ENCODE measurements at regions not wholly inside any gene's neighbourhood (a gene's known extent, or its start where the extent isn't known, plus 50 kb on each side); places are given as distances from the start of the nearest gene placed in this dataset.

GRCh38 chr7:35519971-35520809 lies 174.7 kb downstream of the HERPUD2 start:
- no peaks in the 10 kb centered on the region for H3K79me2 ChIP-seq (ENCODE audit: control insufficient read depth, insufficient read depth, low read length)
- no peak overlapping the region for H3K27ac ChIP-seq (ENCODE audit: insufficient read depth, low read depth, low read length)
- intact Hi-C loops (cut with micrococcal nuclease) (loop anchor here (1.0 to 5.0 kb wide), 3 partner anchors 95 to 447 kb away; no protein-coding TSS in a partner anchor), dilution Hi-C loops (cut with MboI; ENCODE audit: extremely low pct_ligation_motif_present, low sequenced_read_pairs) (no loop called here)
- H3K9ac ChIP-seq (replicated peaks; ENCODE audit: extremely low read depth, insufficient read depth, low read length) = no peak overlapping the region
- no peaks in the 10 kb centered on the region for H3K36me3 ChIP-seq (ENCODE audit: control insufficient read depth in 2 of 2, extremely low read depth in 1 of 2, insufficient read depth in 2 of 2, low read length in 2 of 2)
- H2AFZ ChIP-seq (ENCODE audit: low read depth, low read length) = no peak overlapping the region
- no peaks in the 10 kb centered on the region for H3K4me1 ChIP-seq (ENCODE audit: control insufficient read depth, extremely low read depth, insufficient read depth, low read length)
- FAIRE-seq (peak; percentile 75), DNase-seq (ENCODE audit: low read depth, low spot score) (peak; percentile 46)
- ChIA-PET POLR2A (no interaction called here), CTCF (interaction anchor here (0.5 to 1.7 kb wide), 26 partner anchors 9 to 1429 kb away, joined by 3 to 28 read pairs (median 4); no protein-coding TSS in a partner anchor)
- peaks cover 4 to 15% of the 10 kb centered on the region in 2 experiments for H3K27me3 ChIP-seq (ENCODE audit: control insufficient read depth in 2 of 2, insufficient read depth in 2 of 2, low read length in 2 of 2)
- no TSS peak for BruUV-seq (replicated peaks)
- H3K9me1 ChIP-seq (replicated peaks; ENCODE audit: control insufficient read depth, extremely low read depth, insufficient read depth, low read length) = no peaks in the 10 kb centered on the region
- H4K20me1 ChIP-seq (replicated peaks; ENCODE audit: control insufficient read depth, extremely low read depth, insufficient read depth, low read length) = no peaks in the 10 kb centered on the region
- no peak overlapping the region for H3K4me3 ChIP-seq (replicated peaks in 1 of 3; ENCODE audit: insufficient read depth in 1 of 3, low read depth in 1 of 3, low read length in 3 of 3)
- H3K4me2 ChIP-seq (ENCODE audit: insufficient read depth, low read length) = no peak overlapping the region
- H3K9me3 ChIP-seq (replicated peaks; ENCODE audit: control insufficient read depth, insufficient read depth, low read length) = no peaks in the 10 kb centered on the region
- no peak for TF ChIP-seq MYC (IDR thresholded peaks at IDR 0.05; ENCODE audit: low read depth, low read length)
- no peak for TF ChIP-seq GATA2 (IDR thresholded peaks at IDR 0.05; ENCODE audit: insufficient read depth, insufficient read length, low read depth, low read length)
- TF ChIP-seq JUN (IDR thresholded peaks at IDR 0.05; ENCODE audit: borderline replicate concordance, insufficient read depth, insufficient read length, low read depth) = no peak
- peak; percentile 68 to 74 for TF ChIP-seq CTCF (IDR thresholded peaks at IDR 0.05; ENCODE audit: extremely low read depth in 1 of 2, insufficient read depth in 1 of 2, low read depth in 1 of 2, low read length in 2 of 2)
